Immature natural killer cell (primary cell): ENCODE measurements at regions not wholly inside any gene's neighbourhood (a gene's known extent, or its start where the extent isn't known, plus 50 kb on each side); places are given as distances from the start of the nearest gene placed in this dataset.

ENCODE experiments used
- DNase-seq, 3 donors: peaks; one replicate each; pipeline ENCODE4 v3.0.0; 2022; ENCODE audit warnings: mixed read lengths in 1 of 3
- H3K27ac Mint-ChIP-seq, 6 donors: one replicate each; pipeline ENCODE4 v1.8.0; 2020; ENCODE audit warnings: mixed read lengths in 6 of 6, mild to moderate bottlenecking in 5 of 6, inconsistent platforms in 4 of 6, moderate library complexity in 3 of 6
- H3K27me3 Mint-ChIP-seq, 3 donors: one replicate each; pipeline ENCODE4 v1.8.0; 2020 to 2021; ENCODE audit warnings: low read depth in 3 of 3, mild to moderate bottlenecking in 3 of 3, mixed read lengths in 3 of 3, moderate library complexity in 3 of 3, inconsistent platforms in 1 of 3
- H3K36me3 Mint-ChIP-seq, 3 donors: one replicate each; pipeline ENCODE4 v1.8.0; 2020; ENCODE audit warnings: mixed read lengths in 3 of 3, inconsistent platforms in 2 of 3, mild to moderate bottlenecking in 2 of 3
- H3K4me1 Mint-ChIP-seq, 2 donors: one replicate each; pipeline ENCODE4 v1.8.0; 2020; ENCODE audit warnings: inconsistent platforms in 2 of 2, mild to moderate bottlenecking in 2 of 2, mixed read lengths in 2 of 2, moderate library complexity in 1 of 2
- H3K4me3 Mint-ChIP-seq, 5 donors: one replicate each; pipeline ENCODE4 v1.8.0; 2020; ENCODE audit warnings: mild to moderate bottlenecking in 5 of 5, mixed read lengths in 5 of 5, inconsistent platforms in 3 of 5, moderate library complexity in 3 of 5
- H3K9me3 Mint-ChIP-seq, 6 donors: one replicate each; pipeline ENCODE4 v1.8.0; 2020; ENCODE audit warnings: mild to moderate bottlenecking in 6 of 6, mixed read lengths in 6 of 6, inconsistent platforms in 4 of 6, moderate library complexity in 3 of 6

DNA sequence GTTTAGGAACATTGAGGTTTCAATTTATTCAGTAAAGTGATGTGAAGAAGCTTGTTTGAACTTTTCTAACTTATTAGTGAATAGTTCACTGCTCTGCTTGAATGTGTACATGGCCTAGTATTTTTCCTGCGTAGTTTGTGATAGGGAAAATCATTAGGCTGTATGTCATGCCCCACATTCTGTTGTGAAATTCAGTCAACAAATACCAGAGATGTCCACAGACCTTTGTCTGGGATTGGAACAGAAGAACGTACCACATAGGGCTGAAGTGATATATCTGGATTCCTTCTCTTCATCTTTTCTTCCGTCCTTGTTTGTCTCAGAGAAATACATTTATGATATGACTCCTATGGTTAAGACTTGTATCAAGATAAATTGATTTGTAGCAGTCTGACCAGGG is 88.8 kb upstream of the PLS3 start:
- Mint-ChIP-seq H3K4me1 (no peaks in the 10 kb centered on the region), H3K27ac (no peak overlapping the region), H3K27me3 (peaks cover 0 to 5% (median 0%) of the 10 kb centered on the region in 3 donors), H3K36me3 (peaks cover 0 to 2% (median 0%) of the 10 kb centered on the region in 3 donors), H3K9me3 (no peaks in the 10 kb centered on the region), H3K4me3 (no peak overlapping the region)
- DNase-seq, result no peak

DNA sequence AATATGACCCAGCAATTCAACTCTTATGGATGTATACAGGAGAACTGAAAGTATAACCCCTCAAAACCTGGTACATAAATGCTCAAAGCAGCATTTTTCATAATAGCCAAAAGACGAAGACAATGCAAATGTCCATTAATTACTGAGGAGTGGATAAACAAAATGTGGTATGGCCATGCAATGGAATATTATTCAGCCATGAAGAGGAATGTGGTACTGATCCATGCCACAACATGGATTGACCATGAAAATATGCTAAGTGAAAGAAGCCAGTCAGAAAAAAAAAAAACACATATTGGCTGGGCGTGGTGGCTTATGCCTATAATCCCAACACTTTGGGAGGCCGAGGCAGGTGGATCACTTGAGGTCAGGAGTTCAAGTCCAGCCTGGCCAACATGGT is 74.5 kb upstream of the PLS3 start:
- Mint-ChIP-seq H3K27ac (no peak overlapping the region), H3K36me3 (no peaks in the 10 kb centered on the region), H3K4me1 (no peaks in the 10 kb centered on the region), H3K27me3 (peaks cover 0 to 12% (median 3%) of the 10 kb centered on the region in 3 donors), H3K4me3 (no peak overlapping the region), H3K9me3 (no peaks in the 10 kb centered on the region)
- DNase-seq, result no peak

- DNase-seq, result no peak
- Mint-ChIP-seq H3K27me3 (peaks cover 0 to 12% (median 3%) of the 10 kb centered on the region in 3 donors), H3K4me1 (no peaks in the 10 kb centered on the region), H3K4me3 (no peak overlapping the region), H3K36me3 (no peaks in the 10 kb centered on the region), H3K9me3 (no peaks in the 10 kb centered on the region), H3K27ac (no peak overlapping the region)
Observed at GRCh38 chrX:115487608-115488007, 73.4 kb upstream of the PLS3 start.

DNA sequence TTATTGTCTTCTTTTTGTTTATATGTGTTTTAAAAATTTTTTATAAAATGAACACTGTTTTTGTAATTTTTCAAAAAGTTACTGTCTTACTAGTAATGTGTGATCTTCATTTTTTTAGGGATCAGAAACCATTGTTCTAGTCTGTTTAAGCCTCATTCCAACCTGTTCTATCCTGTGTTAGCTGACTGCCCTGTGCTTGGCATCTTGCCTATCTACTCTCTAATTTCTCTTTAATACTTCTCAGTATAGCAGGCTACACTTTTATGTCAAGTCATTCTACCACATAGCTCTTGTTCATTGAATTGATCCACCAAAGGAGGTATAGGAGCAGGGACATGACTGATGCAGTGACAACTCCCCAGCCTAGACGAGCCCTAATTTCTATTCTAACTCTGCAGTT is 70.2 kb upstream of the PLS3 start:
- Mint-ChIP-seq H3K4me3 (no peak overlapping the region), H3K4me1 (no peaks in the 10 kb centered on the region), H3K27ac (no peak overlapping the region), H3K9me3 (no peaks in the 10 kb centered on the region), H3K36me3 (no peaks in the 10 kb centered on the region), H3K27me3 (peaks cover 0 to 6% (median 2%) of the 10 kb centered on the region in 3 donors)
- DNase-seq, result no peak

DNA sequence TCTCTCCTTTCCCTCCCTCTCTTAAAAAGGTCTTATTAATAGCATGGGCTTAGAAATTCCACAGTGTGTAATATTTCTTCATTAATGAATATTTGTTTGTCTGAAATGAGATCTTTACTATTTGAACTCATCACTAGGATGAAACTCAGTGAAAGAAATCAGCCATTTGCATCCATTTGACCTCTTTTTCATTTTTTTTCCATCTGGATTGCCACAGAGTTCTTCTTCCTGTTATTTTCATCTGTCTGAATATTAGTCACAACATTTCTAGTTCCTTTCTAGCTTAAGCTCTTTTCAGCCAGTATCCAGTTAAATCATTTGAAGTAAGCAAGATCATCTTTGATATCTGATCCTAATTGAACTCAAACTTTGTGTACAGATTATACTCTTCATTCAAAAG is 69.2 kb upstream of the PLS3 start:
- Mint-ChIP-seq H3K4me3 (no peak overlapping the region), H3K27me3 (peaks cover 0 to 6% (median 2%) of the 10 kb centered on the region in 3 donors), H3K4me1 (no peaks in the 10 kb centered on the region), H3K9me3 (no peaks in the 10 kb centered on the region), H3K27ac (no peak overlapping the region), H3K36me3 (no peaks in the 10 kb centered on the region)
- no peak for DNase-seq

DNA sequence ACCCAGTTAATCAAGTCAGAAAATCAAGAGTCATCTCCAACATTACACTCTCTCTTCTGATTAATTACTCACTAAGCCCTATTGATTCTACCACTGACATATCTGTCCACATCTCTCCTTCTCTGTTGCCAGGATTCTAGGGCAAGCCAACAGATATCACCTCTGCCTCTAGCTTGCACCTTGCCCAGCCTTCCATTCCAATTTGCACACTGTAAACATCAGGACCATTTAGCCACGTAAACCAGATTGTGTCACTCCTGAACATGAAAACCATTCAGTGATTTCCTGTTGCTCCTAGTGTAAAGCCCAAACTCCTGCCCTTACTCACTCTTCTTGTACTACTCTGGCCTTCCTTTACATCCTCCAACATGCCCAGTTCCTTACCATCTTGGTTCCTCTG is 68.0 kb upstream of the PLS3 start:
- Mint-ChIP-seq H3K27ac (no peak overlapping the region), H3K27me3 (peaks cover 0 to 2% (median 0%) of the 10 kb centered on the region in 3 donors), H3K4me3 (no peak overlapping the region), H3K9me3 (no peaks in the 10 kb centered on the region), H3K4me1 (no peaks in the 10 kb centered on the region), H3K36me3 (no peaks in the 10 kb centered on the region)
- DNase-seq, result no peak

GRCh38 chrX:115494161-115494560 is 66.8 kb upstream of the PLS3 start:
- H3K36me3 Mint-ChIP-seq, result no peaks in the 10 kb centered on the region
- H3K27me3 Mint-ChIP-seq, result peaks cover 0 to 2% (median 0%) of the 10 kb centered on the region in 3 donors
- H3K27ac Mint-ChIP-seq, result no peak overlapping the region
- no peaks in the 10 kb centered on the region for H3K9me3 Mint-ChIP-seq
- DNase-seq, result no peak
- H3K4me1 Mint-ChIP-seq, result no peaks in the 10 kb centered on the region
- no peak overlapping the region for H3K4me3 Mint-ChIP-seq

DNA sequence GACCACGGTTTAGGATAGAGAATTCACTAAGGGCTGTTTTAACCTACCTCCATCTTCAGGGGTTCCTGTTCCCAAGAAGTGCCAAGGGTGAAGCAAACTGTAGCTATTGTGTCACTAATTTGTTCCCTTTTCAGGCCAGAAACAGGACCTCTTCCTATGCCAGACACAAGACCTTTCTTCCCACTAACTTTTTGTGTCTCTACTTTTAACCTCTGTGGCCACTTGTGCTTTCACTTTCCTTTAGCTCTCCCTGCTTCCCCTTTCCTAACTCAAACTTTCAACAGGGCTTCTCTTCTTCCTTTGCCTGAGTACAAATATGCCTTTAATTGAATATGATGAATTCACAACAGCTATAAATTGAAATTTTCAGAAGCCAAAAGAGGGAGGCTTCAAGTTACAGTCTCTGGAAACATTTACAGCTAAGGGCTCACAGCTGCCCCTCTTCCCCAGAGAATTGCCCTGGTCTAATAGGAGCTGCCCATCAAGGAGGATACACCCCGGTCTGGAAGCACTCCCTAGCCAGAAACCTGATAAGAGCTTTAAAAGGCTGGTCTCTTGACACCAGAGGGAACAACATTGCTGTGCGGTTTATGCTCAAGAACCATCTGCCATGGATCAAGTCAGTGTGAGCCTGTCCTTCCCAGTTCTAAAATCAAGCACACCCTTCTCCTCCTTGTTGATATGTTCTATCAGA is 61.7 kb upstream of the PLS3 start:
- DNase-seq, result no peak
- no peak overlapping the region for H3K27ac Mint-ChIP-seq
- H3K27me3 Mint-ChIP-seq, result peaks cover 3 to 4% (median 4%) of the 10 kb centered on the region in 3 donors
- no peaks in the 10 kb centered on the region for H3K36me3 Mint-ChIP-seq
- no peaks in the 10 kb centered on the region for H3K9me3 Mint-ChIP-seq
- H3K4me1 Mint-ChIP-seq, result no peaks in the 10 kb centered on the region
- no peak overlapping the region for H3K4me3 Mint-ChIP-seq

- no peaks in the 10 kb centered on the region for H3K36me3 Mint-ChIP-seq
- no peak overlapping the region for H3K4me3 Mint-ChIP-seq
- H3K9me3 Mint-ChIP-seq, result no peaks in the 10 kb centered on the region
- DNase-seq, result no peak
- H3K27me3 Mint-ChIP-seq, result peaks cover 3 to 12% (median 4%) of the 10 kb centered on the region in 3 donors
- no peak overlapping the region for H3K27ac Mint-ChIP-seq
- no peaks in the 10 kb centered on the region for H3K4me1 Mint-ChIP-seq
Observed at GRCh38 chrX:115503099-115503498, 57.9 kb upstream of the PLS3 start.

DNA sequence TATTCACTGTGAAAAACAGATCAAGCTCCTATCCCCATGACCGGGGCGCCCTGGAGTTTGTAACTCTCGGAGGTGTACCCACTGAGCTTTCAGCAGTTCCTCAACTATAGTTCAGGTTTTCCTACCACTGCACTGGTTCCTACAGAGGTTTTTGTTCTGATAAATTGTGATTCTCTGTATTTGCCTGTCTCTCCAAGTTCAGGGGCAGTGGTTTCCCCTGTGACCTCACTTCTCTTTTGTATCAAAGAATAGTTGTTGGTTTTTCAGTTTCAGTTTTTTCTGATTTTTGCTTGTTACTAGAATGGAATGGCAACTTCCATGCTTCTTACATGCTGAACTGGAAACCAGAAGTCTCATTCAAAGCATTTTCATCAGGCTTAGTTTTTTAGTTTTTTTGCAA is 56.8 kb upstream of the PLS3 start:
- Mint-ChIP-seq H3K9me3 (peaks cover 0 to 9% (median under 1%) of the 10 kb centered on the region in 6 donors), H3K27me3 (peaks cover 3 to 12% (median 4%) of the 10 kb centered on the region in 3 donors), H3K4me3 (no peak overlapping the region), H3K36me3 (no peaks in the 10 kb centered on the region), H3K4me1 (no peaks in the 10 kb centered on the region), H3K27ac (no peak overlapping the region)
- no peak for DNase-seq
